ENCODE measurements at regions not wholly inside any gene's neighbourhood (a gene's known extent, or its start where the extent isn't known, plus 50 kb on each side); places are given as distances from the start of the nearest gene placed in this dataset.

- no peaks in the 10 kb centered on the region for H3K36me3 Mint-ChIP-seq (ENCODE audit: low read depth)
- CTCF ChIA-PET, result no interaction called here
- no peak overlapping the region for H3K27ac Mint-ChIP-seq
- no peak overlapping the region for H3K4me3 Mint-ChIP-seq
- no peak for ATAC-seq
- POLR2A ChIA-PET, result no interaction called here
- H3K9me3 Mint-ChIP-seq (ENCODE audit: low read depth), result peaks cover 7% of the 10 kb centered on the region
- no peaks in the 10 kb centered on the region for H3K4me1 Mint-ChIP-seq
- H3K27me3 Mint-ChIP-seq, result peaks cover 3% of the 10 kb centered on the region
- DNase-seq, result no peak
- intact Hi-C loops (cut with DNase I, micrococcal nuclease), result loop anchor here in 1 of 2 experiments (10.0 kb wide), 1 partner anchor 1471 kb away; no protein-coding TSS in a partner anchor
Measured at GRCh38 chr1:164325786-164326185, 233.2 kb upstream of the PBX1 start.

- CTCF ChIA-PET, result no interaction called here
Measured at GRCh38 chr1:164333387-164333786, 225.6 kb upstream of the PBX1 start.

GRCh38 chr1:164337394-164337793 is 221.6 kb upstream of the PBX1 start:
- intact Hi-C loops (cut with DNase I, micrococcal nuclease), result no loop called here
- H3K4me1 Mint-ChIP-seq, result no peaks in the 10 kb centered on the region
- H3K4me3 Mint-ChIP-seq, result no peak overlapping the region
- H3K36me3 Mint-ChIP-seq (ENCODE audit: low read depth), result no peaks in the 10 kb centered on the region
- H3K27me3 Mint-ChIP-seq, result no peaks in the 10 kb centered on the region
- ChIA-PET CTCF (no interaction called here), POLR2A (interaction anchor here (0.7 kb wide), 1 partner anchor 282 kb away, joined by 3 read pairs; no protein-coding TSS in a partner anchor)
- no peak for ATAC-seq
- H3K9me3 Mint-ChIP-seq (ENCODE audit: low read depth), result peaks cover 14% of the 10 kb centered on the region
- no peak overlapping the region for H3K27ac Mint-ChIP-seq
- DNase-seq, result no peak

More at GRCh38 chr1:164333387-164333786, 225.6 kb upstream of the PBX1 start:
- H3K27ac Mint-ChIP-seq, result no peak overlapping the region
- H3K36me3 Mint-ChIP-seq (ENCODE audit: low read depth), result no peaks in the 10 kb centered on the region
- intact Hi-C loops (cut with DNase I, micrococcal nuclease), result no loop called here
- H3K4me1 Mint-ChIP-seq, result no peaks in the 10 kb centered on the region
- H3K27me3 Mint-ChIP-seq, result no peaks in the 10 kb centered on the region
- POLR2A ChIA-PET, result interaction anchor here (0.6 kb wide), 1 partner anchor 13 kb away, joined by 4 read pairs; no protein-coding TSS in a partner anchor
- no peak overlapping the region for H3K4me3 Mint-ChIP-seq
- DNase-seq, result no peak
- H3K9me3 Mint-ChIP-seq (ENCODE audit: low read depth), result peaks cover 3% of the 10 kb centered on the region
- no peak for ATAC-seq

- no peak for ATAC-seq
- intact Hi-C loops (cut with DNase I, micrococcal nuclease), result no loop called here
- Mint-ChIP-seq H3K27ac (no peak overlapping the region), H3K27me3 (no peaks in the 10 kb centered on the region), H3K36me3 (ENCODE audit: low read depth) (no peaks in the 10 kb centered on the region), H3K9me3 (ENCODE audit: low read depth) (peaks cover 14% of the 10 kb centered on the region), H3K4me1 (no peaks in the 10 kb centered on the region), H3K4me3 (no peak overlapping the region)
- ChIA-PET POLR2A (no interaction called here), CTCF (no interaction called here)
- DNase-seq, result no peak
Measured at GRCh38 chr1:164337885-164338284, 221.1 kb upstream of the PBX1 start.

- H3K36me3 Mint-ChIP-seq (ENCODE audit: low read depth), result no peaks in the 10 kb centered on the region
- ATAC-seq (no peak), DNase-seq (no peak)
- H3K9me3 Mint-ChIP-seq (ENCODE audit: low read depth), result peaks cover 21% of the 10 kb centered on the region
- no peaks in the 10 kb centered on the region for H3K27me3 Mint-ChIP-seq
- intact Hi-C loops (cut with DNase I, micrococcal nuclease), result no loop called here
- no peaks in the 10 kb centered on the region for H3K4me1 Mint-ChIP-seq
- H3K27ac Mint-ChIP-seq, result no peak overlapping the region
- ChIA-PET POLR2A (no interaction called here), CTCF (no interaction called here)
- H3K4me3 Mint-ChIP-seq, result no peak overlapping the region
Measured at GRCh38 chr1:164343189-164343588, 215.8 kb upstream of the PBX1 start.

- intact Hi-C loops (cut with DNase I, micrococcal nuclease), result no loop called here
- CTCF ChIA-PET, result no interaction called here
- ATAC-seq, result no peak
Measured at GRCh38 chr1:164347980-164348379, 211.0 kb upstream of the PBX1 start.

GRCh38 chr1:164356511-164356910 is 202.5 kb upstream of the PBX1 start:
- H3K4me3 Mint-ChIP-seq, result no peak overlapping the region
- intact Hi-C loops (cut with DNase I, micrococcal nuclease), result no loop called here
- ChIA-PET POLR2A (no interaction called here), CTCF (no interaction called here)
- no peaks in the 10 kb centered on the region for H3K4me1 Mint-ChIP-seq
- DNase-seq (no peak), ATAC-seq (no peak)
- no peaks in the 10 kb centered on the region for H3K36me3 Mint-ChIP-seq (ENCODE audit: low read depth)
- H3K27me3 Mint-ChIP-seq, result no peaks in the 10 kb centered on the region
- H3K9me3 Mint-ChIP-seq (ENCODE audit: low read depth), result peaks cover 9% of the 10 kb centered on the region
- H3K27ac Mint-ChIP-seq, result no peak overlapping the region

More at GRCh38 chr1:164347980-164348379, 211.0 kb upstream of the PBX1 start:
- POLR2A ChIA-PET, result no interaction called here
- H3K27me3 Mint-ChIP-seq, result no peaks in the 10 kb centered on the region
- H3K27ac Mint-ChIP-seq, result no peak overlapping the region
- H3K4me1 Mint-ChIP-seq, result no peaks in the 10 kb centered on the region
- H3K9me3 Mint-ChIP-seq (ENCODE audit: low read depth), result peaks cover 28% of the 10 kb centered on the region
- DNase-seq, result no peak
- H3K36me3 Mint-ChIP-seq (ENCODE audit: low read depth), result peaks cover 6% of the 10 kb centered on the region
- no peak overlapping the region for H3K4me3 Mint-ChIP-seq

GRCh38 chr1:164360265-164360664 is 198.7 kb upstream of the PBX1 start:
- CTCF ChIA-PET, result no interaction called here
- intact Hi-C loops (cut with DNase I, micrococcal nuclease), result no loop called here
- Mint-ChIP-seq H3K36me3 (ENCODE audit: low read depth) (no peaks in the 10 kb centered on the region), H3K4me3 (no peak overlapping the region), H3K27ac (no peak overlapping the region), H3K27me3 (no peaks in the 10 kb centered on the region), H3K9me3 (ENCODE audit: low read depth) (peaks cover 5% of the 10 kb centered on the region), H3K4me1 (no peaks in the 10 kb centered on the region)
- DNase-seq, result no peak
- no peak for ATAC-seq
- POLR2A ChIA-PET, result no interaction called here

- Mint-ChIP-seq H3K36me3 (ENCODE audit: low read depth) (no peaks in the 10 kb centered on the region), H3K27ac (no peak overlapping the region), H3K9me3 (ENCODE audit: low read depth) (peaks cover 2% of the 10 kb centered on the region), H3K27me3 (no peaks in the 10 kb centered on the region), H3K4me1 (no peaks in the 10 kb centered on the region), H3K4me3 (no peak overlapping the region)
- CTCF ChIA-PET, result interaction anchor here (0.7 kb wide), 1 partner anchor 28 kb away, joined by 3 read pairs; no protein-coding TSS in a partner anchor
- ATAC-seq, result no peak
- DNase-seq, result no peak
- POLR2A ChIA-PET, result no interaction called here
- intact Hi-C loops (cut with DNase I, micrococcal nuclease), result no loop called here
Measured at GRCh38 chr1:164361927-164362326, 197.1 kb upstream of the PBX1 start.

GRCh38 chr1:164363980-164364379 is 195.0 kb upstream of the PBX1 start:
- no peaks in the 10 kb centered on the region for H3K36me3 Mint-ChIP-seq (ENCODE audit: low read depth)
- no peak for ATAC-seq
- H3K4me3 Mint-ChIP-seq, result no peak overlapping the region
- peaks cover 12% of the 10 kb centered on the region for H3K9me3 Mint-ChIP-seq (ENCODE audit: low read depth)
- H3K27ac Mint-ChIP-seq, result no peak overlapping the region
- CTCF ChIA-PET, result no interaction called here
- H3K27me3 Mint-ChIP-seq, result no peaks in the 10 kb centered on the region
- POLR2A ChIA-PET, result no interaction called here
- intact Hi-C loops (cut with DNase I, micrococcal nuclease), result no loop called here
- no peak for DNase-seq
- no peaks in the 10 kb centered on the region for H3K4me1 Mint-ChIP-seq

GRCh38 chr1:164366014-164366413 is 193.0 kb upstream of the PBX1 start:
- DNase-seq (no peak), ATAC-seq (no peak)
- ChIA-PET POLR2A (no interaction called here), CTCF (no interaction called here)
- Mint-ChIP-seq H3K36me3 (ENCODE audit: low read depth) (no peaks in the 10 kb centered on the region), H3K9me3 (ENCODE audit: low read depth) (peaks cover 12% of the 10 kb centered on the region), H3K4me1 (no peaks in the 10 kb centered on the region), H3K27ac (no peak overlapping the region), H3K27me3 (no peaks in the 10 kb centered on the region), H3K4me3 (no peak overlapping the region)
- intact Hi-C loops (cut with DNase I, micrococcal nuclease), result no loop called here

GRCh38 chr1:164369698-164370365 is 189.2 kb upstream of the PBX1 start:
- Mint-ChIP-seq H3K27ac (no peak overlapping the region), H3K36me3 (ENCODE audit: low read depth) (no peaks in the 10 kb centered on the region), H3K4me3 (no peak overlapping the region), H3K4me1 (no peaks in the 10 kb centered on the region), H3K27me3 (no peaks in the 10 kb centered on the region), H3K9me3 (ENCODE audit: low read depth) (peaks cover 17% of the 10 kb centered on the region)
- CTCF ChIA-PET, result no interaction called here
- no peak for DNase-seq
- ATAC-seq, result no peak
- intact Hi-C loops (cut with DNase I, micrococcal nuclease), result no loop called here
- POLR2A ChIA-PET, result interaction anchor here (0.5 kb wide), 1 partner anchor 231 kb away, joined by 3 read pairs; no protein-coding TSS in a partner anchor

Measured in activated CD4-positive, alpha-beta T cell treated with anti-CD3 and anti-CD28 coated beads for 36 hours (primary cell).